Muscle of arm (tissue), 1 donor: ENCODE measurements at regions not wholly inside any gene's neighbourhood (a gene's known extent, or its start where the extent isn't known, plus 50 kb on each side); places are given as distances from the start of the nearest gene placed in this dataset.

Source experiments
- DNase-seq: peaks from one replicate; pipeline ENCODE4 v3.0.0-alpha.2; 2013

DNA sequence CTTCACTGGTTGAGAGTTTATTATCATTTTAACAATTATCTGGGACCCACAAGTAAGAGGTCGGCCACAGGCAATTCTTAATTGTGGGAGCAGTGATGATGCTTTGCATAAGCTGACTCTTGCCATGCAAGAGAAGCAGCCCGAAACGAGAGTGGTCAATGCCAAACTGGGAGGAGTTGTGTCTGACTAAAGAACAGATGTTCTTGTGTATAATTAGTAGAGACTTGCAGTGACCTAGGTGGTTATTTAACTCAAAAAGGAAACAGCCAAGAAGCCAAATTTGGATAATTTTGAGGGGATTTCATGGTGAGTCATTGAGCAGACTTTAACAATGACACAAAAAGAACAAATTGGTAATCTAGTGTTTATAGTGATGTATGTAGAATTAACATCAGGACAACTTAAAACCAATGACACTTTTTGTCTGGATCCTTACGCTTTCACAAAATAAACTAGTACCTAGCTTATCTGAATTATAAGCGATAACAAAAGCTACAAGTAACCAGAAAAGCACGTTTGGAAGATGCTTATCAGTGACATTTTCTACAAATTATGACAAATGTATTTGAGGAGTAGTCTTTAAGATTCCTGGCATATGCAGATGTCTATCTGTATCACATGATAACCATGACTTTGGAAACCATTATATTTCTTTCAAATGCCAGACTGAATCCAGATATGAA, 184.7 kb upstream of the DLGAP1 start:
- DNase-seq = peak; percentile 14

DNA sequence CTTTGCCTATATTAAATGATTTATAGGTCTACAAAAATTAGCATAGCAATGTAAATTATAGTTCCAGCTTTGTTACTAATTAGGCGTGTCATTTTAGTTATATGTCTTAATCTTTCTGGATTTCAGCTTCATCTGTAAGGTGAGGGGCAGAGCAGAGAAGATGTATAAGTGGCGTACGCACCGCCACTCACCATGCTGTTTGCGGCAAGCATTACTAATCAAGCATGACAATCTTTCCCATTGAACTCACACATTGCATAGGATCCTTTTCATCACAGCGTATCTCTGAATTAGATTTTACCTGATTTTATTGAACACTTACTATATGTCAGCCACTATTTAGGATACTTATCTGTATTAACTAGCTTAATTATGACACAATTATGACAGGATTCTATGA, 183.6 kb upstream of the DLGAP1 start:
- DNase-seq = no peak

DNA sequence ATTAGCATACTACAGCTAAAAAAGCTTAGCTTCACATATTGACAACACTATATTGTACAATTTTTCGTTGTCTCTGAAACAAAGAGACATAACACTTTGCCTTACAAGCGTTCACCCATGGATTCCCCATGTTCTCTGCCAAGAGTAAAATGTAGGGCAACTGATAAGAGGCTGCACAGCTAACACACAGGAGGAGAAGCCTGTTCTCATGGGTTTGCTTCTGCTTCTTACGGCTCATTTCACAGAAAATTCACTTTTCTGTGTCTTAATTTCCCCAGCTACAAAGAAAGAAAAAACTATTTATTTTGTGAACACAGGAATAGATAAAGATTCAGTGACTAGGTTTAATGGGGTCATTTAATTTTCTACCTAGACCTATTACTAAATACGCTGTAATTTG, 182.8 kb upstream of the DLGAP1 start:
- DNase-seq = no peak

DNA sequence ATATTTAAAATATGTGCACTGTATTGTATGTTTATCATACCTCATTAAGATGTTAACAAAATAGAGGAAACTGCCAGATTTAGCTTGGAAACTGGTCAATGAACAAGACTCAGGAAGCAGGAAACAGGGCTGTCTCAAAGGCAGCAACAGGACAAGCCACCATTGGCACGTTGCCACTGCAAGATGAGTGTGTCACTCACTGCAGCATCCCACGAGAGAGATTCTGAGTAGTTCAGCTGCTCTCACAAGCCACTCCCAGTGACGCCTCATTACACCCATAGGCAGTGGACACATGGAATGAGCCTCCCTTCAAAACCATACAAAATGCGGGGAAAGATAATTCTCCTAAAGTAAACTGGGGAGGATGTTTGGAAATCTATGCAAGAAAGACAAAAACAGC, 181.9 kb upstream of the DLGAP1 start:
- peak; percentile 25 for DNase-seq

DNA sequence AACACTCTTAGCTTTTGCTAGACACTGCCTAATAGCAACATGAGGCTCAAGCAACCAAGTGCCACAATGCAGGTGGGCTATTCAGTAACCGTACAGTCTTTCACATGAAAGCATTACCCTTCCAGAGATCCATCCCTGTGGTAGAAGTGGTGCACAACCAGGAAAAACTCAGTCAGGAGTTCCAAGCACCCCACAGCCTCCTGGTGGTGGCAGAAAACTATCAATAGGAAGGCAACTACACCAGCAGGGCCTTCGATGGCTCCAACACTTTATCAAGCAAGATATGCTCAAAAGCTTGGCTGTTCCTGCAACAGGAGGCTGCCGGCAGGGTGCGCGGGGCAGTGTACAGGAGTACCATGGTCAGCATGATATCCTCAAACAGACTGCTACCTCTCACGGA, 176.1 kb upstream of the DLGAP1 start:
- DNase-seq = no peak

DNA sequence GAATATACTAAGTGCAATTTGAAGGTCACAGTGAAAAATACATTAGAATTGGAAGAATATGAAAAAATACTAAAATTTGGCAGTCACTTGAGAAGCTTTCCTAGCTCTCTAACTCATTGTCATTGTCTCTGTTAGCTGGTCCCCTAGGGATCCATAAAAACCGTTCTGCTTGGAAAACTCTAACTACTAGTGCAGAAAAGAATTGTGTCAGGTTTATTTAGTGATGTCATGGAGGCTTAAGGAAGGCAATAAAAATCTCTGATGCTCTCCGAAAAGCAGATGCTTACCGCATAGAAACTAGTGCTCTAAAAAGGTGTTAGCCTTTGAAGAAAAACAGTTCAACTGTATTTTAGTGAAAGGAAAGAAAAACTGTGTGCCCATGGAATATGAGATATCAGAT, 150.1 kb upstream of the DLGAP1 start:
- peak; percentile 61 for DNase-seq

DNA sequence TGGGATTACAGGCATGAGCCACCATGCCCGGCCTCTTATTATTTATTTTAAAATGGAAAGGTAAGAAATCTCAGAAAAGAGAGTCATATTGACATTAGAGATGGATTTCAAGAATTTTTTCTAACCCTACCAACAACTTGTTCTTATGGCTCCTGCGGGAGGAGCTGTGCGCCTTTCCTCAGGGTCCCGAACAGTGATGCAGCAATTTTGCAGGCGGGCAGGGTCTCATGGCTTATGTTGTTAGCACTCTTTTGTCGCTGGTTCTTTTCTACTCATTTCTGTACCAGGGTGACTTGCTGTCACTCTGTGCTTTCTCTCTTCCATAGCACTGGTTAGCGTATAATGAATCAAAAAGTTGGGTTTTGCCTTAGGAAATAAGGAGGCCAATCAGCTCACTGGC, 148.8 kb upstream of the DLGAP1 start:
- DNase-seq = no peak

DNA sequence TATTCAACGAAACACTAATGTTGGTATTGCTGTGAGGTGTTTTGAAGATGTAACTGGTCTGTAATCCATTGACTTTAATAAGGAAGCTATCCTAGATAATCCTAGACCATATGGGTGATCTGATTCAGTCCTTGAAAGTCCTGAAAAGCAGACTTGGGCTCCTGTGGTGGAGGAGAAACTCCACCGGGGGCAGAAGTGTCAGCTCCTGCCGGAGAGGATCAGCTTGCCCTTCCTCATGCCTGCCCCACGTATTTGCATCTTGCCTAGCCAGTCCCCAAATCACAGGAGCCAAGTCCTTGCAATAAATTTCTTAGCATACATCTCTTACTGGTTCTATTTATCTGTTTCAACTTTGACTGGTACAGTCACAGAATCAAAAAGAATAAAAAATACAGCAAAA, 144.2 kb upstream of the DLGAP1 start:
- DNase-seq = no peak

DNA sequence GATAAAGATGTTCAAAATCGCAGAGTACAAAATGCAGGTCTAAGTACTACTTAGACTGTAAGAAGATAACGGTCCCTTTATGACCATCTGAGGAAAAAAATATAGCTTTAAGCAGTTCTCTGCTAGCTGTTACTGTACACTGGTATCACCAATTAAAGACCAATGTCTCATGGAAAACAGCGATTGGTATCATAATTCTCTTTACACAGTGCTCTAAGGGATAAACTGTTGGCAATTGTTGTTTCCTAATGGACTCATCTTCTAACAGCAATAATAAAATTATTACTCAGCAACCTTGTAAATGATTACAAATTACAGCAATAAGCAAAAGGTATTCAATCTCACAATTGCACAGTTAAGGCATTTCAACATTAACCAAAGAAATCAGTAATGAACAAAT, 142.2 kb upstream of the DLGAP1 start:
- DNase-seq = no peak

DNA sequence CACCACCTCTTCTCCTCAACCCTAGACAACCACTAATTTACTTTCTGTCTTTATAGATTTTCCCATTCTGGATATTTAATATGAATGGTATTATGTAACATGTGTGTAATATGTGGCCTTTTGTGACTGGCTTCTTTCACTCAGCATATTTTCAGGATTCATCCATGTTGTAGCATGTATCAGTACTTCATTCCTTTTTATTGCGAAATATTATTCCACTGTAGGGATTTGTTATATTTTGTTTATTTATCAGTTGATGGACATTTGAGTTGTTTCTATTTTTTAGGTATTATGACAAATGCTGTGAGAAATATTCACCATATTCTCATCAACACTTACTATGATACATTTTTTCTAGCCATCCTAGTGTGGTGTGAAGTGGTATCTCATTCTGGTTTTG, 138.8 kb upstream of the DLGAP1 start:
- DNase-seq = no peak

DNA sequence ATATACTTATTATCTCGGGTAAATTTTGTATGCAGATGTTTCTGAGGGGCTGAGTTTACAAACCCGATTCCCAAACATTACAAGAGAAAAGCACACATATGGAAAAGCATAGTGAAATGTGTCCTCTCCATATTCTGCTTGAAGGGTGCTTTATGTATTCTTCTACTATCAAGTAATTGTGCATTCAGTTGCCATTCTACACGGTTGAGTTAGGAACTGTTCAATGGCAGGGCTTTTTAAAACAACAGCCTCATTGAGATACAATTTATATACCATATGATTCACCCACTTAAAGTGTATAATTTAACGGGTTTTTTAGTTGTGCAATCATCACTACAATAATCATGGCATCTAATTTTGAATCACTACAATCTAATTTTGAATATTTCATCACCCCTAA, 138.4 kb upstream of the DLGAP1 start:
- DNase-seq = no peak

DNA sequence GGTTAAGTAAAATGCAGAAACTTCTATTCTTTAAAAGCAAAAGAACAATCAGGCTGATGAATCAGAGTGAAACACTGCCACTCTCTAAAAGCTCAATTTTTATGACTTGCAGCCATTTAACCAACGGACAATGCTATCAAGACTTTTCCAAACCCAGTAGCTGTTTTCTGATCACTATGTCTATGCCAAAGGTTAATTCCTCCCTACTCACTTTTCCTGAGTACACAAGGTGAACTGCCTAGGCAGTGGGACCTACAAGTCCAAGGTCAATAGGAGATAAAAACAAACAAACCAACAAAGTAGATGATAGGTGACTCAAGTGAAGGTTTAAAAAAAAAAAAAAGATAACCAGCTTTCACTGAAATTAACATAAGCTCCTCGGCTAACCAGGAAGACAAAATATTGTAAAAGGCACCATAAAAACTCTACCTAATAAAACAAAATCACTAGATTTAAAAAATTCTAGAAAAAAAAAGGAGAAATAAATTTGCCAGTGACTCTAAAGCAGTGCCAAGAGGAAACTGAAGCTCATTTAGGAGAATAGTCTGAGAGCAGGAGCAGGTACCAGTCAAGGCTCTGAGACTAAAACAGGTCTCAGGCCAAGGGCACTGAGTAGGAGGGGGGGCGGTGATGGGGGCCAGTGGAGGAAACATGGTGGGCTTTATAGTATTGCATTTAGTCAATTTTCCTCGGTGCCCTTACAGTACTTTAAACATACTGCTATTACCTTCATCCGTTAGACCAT, 134.1 kb upstream of the DLGAP1 start:
- DNase-seq = no peak

DNA sequence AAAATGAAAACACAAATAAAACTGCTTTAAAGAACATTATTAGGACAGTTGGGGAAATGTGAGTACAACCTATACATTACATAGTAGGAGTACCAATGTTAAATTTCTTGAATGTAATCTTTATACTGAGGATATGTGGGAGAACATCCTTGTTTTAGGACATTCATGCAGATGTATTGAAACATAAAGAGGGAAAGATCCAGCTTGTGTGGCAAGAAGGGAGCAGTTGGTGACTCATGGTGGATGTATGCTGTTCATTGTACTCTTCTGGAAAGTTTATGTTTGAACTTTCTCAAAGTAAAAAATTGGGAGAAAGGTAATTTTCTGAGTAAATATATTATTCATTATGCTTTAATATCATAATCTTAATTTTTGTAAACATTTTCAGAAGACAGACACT, 132.1 kb upstream of the DLGAP1 start:
- no peak for DNase-seq

DNA sequence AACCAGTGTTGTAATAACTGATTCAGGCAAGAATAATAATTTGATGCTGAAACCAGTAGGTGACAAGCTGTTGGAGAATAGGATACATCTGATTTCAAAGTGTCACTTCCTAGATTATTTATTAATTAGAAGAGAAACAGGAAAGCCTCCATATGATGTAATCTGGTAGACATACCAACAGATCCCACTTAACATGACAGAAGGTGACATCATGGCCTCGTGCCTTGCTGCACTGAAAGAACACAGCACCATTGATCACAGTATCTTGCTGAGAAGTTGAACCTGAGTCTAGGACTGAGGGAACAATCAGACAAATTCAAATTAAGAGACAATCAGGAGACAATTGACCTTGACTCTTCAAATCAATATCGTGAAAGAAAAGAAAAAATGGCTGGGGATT, 131.6 kb upstream of the DLGAP1 start:
- DNase-seq = no peak

DNA sequence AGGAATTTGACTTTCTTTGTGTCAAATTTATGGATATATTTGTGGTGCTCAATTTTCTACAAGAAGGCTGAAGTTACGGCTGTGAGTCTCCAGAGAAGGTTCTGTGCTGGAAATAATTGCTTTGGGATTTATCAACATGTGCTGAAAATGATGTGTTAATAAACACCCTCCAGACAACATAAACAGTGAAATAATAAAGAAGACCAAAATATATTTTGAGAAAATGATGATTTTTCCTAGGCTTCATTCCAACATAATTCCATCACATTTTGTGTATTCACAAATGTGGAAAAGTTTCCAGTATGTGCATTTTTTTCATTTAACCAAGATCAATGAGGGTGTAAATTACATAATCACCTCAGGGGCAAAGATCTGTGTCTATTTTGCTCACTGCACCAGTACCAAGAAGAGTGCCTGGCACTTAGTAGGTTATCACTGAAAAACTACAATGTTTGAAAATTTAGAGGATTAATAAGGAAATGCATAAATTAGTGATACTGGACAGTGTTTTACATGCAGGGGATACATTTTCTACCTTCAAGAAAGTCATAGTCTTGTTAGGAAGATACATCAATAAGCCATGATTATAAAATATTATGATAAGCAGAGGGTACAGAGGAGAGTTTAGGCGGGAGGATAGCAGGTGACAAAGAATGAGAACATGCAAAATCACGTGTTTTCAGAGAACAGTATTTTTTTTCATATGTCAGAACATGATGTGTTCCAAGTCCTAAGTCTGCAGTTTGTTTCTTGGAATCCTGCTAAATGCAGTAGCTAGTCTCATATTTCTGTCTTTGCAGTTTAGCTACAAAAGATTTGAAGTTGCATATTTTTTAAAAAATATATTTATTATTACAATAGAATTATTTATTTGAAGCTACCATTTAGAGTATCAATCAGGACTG, 127.6 kb upstream of the DLGAP1 start:
- peak; percentile 21 for DNase-seq

DNA sequence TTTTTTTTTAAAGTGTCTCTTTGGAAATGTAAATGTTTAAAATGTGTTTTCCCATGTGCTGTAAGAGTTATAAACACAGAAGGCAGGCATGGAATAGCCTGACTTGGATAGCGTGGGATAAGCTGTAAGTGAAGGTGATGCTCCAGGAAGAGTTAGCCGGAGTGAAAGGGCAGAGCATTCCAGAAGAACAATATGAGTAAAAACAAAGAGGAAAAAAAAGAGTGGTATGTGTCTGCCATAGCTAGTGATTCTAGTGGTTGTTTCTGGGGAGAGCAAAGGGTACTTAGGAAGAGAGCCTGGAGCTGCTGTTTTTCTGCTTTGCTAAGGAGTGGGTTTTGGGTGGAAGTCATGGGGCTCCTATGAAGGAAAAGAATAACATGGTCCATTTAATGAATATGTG, 126.9 kb upstream of the DLGAP1 start:
- DNase-seq = no peak

DNA sequence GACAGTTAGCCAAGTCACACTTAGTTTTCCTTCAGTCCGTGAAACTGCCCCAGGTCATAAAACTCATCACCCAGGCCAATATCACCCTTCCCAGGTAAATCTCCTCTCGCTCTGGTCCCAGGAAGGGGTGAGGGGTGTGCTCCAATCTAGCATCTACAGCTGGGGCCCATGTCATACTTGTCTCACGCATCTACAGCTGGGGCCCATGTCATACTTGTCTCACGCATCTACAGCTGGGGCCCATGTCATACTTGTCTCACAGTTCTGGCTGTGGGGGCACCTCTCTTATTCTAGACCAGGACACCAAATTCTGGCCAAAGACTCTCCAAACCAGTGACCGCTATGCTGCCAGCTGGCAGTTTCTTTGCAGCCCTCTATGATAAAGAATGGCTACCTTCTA, 123.3 kb upstream of the DLGAP1 start:
- DNase-seq = no peak

DNA sequence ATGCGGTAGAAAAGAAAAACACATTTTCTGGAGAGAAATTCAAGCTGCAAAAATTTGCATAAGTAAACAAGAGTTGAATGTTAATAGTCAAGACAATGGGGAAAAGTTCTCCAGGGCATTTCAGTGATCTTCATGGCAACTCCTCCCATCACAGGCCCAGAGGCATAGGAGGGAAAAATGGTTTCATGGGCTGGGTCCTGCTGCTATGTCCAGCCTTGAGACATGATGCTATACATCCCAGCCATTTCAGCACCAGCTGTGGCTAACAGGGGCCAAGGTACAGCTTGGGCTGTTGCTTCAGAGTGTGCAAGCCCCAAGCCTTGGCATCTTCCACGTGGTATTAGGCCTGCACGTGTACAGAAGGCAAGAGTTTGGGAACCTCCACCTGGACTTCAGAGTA, 118.6 kb upstream of the DLGAP1 start:
- DNase-seq = no peak

DNA sequence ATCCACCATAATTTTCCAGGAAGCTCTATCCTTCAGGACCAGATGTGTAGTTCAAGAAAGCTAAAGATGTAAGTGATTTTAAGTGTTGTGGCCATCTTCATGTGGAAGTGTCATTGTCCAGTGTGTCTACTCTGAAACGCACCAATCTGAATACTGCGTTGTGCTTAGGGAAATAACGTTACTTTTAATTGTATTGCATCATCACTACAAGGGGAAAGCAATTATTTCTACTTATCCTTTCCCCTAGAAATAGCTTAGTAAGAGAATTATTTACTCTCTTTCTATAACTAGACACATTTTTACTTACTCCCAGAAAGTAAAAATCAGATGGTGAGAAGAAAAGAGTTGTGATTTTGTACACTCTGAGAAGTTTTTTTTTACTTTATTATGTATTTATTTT, 102.4 kb upstream of the DLGAP1 start:
- no peak for DNase-seq

DNA sequence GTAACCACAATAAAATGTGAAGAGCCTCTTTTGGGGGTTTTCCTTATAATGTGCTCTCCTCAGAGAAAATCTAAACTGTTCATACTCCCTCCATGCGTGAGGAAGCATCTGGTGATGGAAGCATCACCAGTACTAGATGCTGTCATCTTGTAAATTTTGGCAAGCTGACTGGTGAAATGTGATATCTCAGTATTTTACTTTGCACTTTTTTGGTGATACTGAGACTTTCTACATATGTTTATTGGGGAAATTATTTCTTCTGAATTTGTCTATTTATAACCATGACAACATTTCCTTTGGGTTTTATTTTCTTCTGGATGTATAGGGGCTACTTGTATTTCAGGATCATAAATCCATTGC, 95.9 kb upstream of the DLGAP1 start:
- peak; percentile 54 for DNase-seq

DNA sequence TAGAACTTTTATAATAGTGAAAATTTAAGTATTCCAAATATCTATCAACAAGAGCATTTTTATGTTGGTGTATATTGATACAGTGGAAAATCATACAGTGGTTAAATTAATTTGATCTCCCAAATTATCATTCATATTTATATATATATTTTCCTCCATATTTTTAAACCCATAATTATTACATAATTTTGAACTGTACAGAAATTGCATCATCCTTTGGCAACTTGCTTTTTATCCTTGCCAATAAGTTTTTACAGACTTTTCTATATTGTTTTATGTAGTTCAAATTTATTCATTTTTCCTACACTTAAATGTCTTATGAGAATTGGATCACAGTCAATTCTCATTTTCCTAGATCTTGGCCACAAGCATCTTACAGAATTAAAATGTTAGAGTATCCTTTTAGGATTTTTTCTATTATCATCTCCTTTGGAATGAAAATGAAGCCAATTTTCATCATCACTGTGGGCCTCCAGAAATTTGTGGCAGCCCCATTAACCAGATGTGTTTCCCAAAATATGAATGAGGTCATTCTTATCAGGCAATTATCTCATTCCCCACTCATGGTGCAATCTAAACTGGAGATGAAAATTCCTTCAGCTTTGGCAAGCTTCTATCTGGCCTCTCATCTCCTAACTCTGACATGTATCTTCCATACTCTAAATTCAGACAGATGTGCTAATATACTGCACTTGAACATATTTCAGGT, 94.2 kb upstream of the DLGAP1 start:
- DNase-seq = peak; percentile 67

DNA sequence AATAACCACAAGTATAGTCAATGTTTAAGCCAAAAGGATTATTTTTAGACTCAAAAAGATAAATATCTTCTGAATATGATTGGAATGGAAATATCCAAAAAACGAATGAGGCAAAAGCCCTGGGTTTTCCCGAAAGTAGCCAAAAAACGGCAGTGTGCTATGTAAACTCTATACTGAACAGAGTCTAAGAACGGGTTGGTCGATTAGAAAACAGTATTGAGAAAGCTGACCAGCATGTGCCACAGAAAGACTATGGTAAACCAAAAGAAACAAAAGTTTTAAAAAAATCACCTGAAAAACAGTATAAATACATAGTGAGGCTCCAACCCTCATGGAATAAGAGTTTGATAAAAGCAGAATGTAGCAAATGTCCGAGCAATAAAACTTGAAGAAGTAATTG, 92.0 kb upstream of the DLGAP1 start:
- DNase-seq = no peak
